ENCODE measurements at regions not wholly inside any gene's neighbourhood (a gene's known extent, or its start where the extent isn't known, plus 50 kb on each side); places are given as distances from the start of the nearest gene placed in this dataset.

GRCh38 chr20:48302149-48302548 is 516.9 kb upstream of the SULF2 start:
- no peak for TF ChIP-seq CTCF (IDR thresholded peaks at IDR 0.05)
- no peak for DNase-seq
- Histone ChIP-seq H3K27me3 (no peaks in the 10 kb centered on the region), H3K4me1 (peaks cover 0 to 12% (median 9%) of the 10 kb centered on the region in 4 donors), H3K36me3 (no peaks in the 10 kb centered on the region), H3K9me3 (no peaks in the 10 kb centered on the region), H3K27ac (no peak overlapping the region), H3K4me3 (no peak overlapping the region)
- intact Hi-C loops (cut with DNase I; ENCODE audit: low total_unique reads) = loop anchor here (10.0 kb wide), 1 partner anchor 517 kb away; the partner anchor contains the start of gene SULF2

- intact Hi-C loops (cut with DNase I; ENCODE audit: low total_unique reads) = loop anchor here (10.0 kb wide), 1 partner anchor 516 kb away; the partner anchor contains the start of gene SULF2
- no peaks in the 10 kb centered on the region for H3K36me3 ChIP-seq
- DNase-seq = no peak
- H3K9me3 ChIP-seq = no peaks in the 10 kb centered on the region
- no peaks in the 10 kb centered on the region for H3K27me3 ChIP-seq
- no peak overlapping the region for H3K27ac ChIP-seq
- H3K4me3 ChIP-seq = no peak overlapping the region
- H3K4me1 ChIP-seq = peaks cover 0 to 14% (median 10%) of the 10 kb centered on the region in 4 donors
- no peak for TF ChIP-seq CTCF (IDR thresholded peaks at IDR 0.05)
These were observed 515.9 kb upstream of the SULF2 start for GRCh38 chr20:48301189-48301588.

- TF ChIP-seq CTCF (IDR thresholded peaks at IDR 0.05) = no peak
- H3K27me3 ChIP-seq = no peaks in the 10 kb centered on the region
- intact Hi-C loops (cut with DNase I; ENCODE audit: low total_unique reads) = loop anchor here (10.0 kb wide), 1 partner anchor 516 kb away; the partner anchor contains the start of gene SULF2
- no peaks in the 10 kb centered on the region for H3K36me3 ChIP-seq
- no peak overlapping the region for H3K27ac ChIP-seq
- H3K4me3 ChIP-seq = no peak overlapping the region
- H3K9me3 ChIP-seq = no peaks in the 10 kb centered on the region
- no peak for DNase-seq
- peaks cover 0 to 21% (median 17%) of the 10 kb centered on the region in 4 donors for H3K4me1 ChIP-seq
These were observed 515.2 kb upstream of the SULF2 start for GRCh38 chr20:48300529-48300928.

GRCh38 chr20:48298851-48299484 is 513.7 kb upstream of the SULF2 start:
- H3K4me1 ChIP-seq = peaks cover 0 to 36% (median 26%) of the 10 kb centered on the region in 4 donors
- intact Hi-C loops (cut with DNase I; ENCODE audit: low total_unique reads) = no loop called here
- DNase-seq = no peak
- H3K36me3 ChIP-seq = no peaks in the 10 kb centered on the region
- H3K4me3 ChIP-seq = no peak overlapping the region
- H3K27ac ChIP-seq = peak overlapping the region in 1 of 2 donors; percentile 1
- TF ChIP-seq CTCF (IDR thresholded peaks at IDR 0.05) = no peak
- no peaks in the 10 kb centered on the region for H3K9me3 ChIP-seq
- no peaks in the 10 kb centered on the region for H3K27me3 ChIP-seq

GRCh38 chr20:48298433-48298832 is 513.2 kb upstream of the SULF2 start:
- peak overlapping the region in 1 of 2 donors; percentile 1 for H3K27ac ChIP-seq
- no peak for TF ChIP-seq CTCF (IDR thresholded peaks at IDR 0.05)
- DNase-seq = no peak
- intact Hi-C loops (cut with DNase I; ENCODE audit: low total_unique reads) = no loop called here
- no peak overlapping the region for H3K4me3 ChIP-seq
- peaks cover 0 to 36% (median 26%) of the 10 kb centered on the region in 4 donors for H3K4me1 ChIP-seq
- H3K27me3 ChIP-seq = no peaks in the 10 kb centered on the region
- no peaks in the 10 kb centered on the region for H3K9me3 ChIP-seq
- H3K36me3 ChIP-seq = no peaks in the 10 kb centered on the region
